Kidney (tissue), 13 donors: ENCODE measurements at regions not wholly inside any gene's neighbourhood (a gene's known extent, or its start where the extent isn't known, plus 50 kb on each side); places are given as distances from the start of the nearest gene placed in this dataset.

Experiments
- DNase-seq, 5 donors: peaks; one replicate each; pipeline ENCODE4 v3.0.0-alpha.2; 2013 to 2020
- FAIRE-seq: peaks from 2 replicates; lab custom pipeline; 2012; peaks lifted over from hg19 to GRCh38; lab: Jason Lieb, UNC
- H3K27ac ChIP-seq, 2 donors: one replicate each; pipeline ENCODE4 v1.7.0; 2013; ENCODE audit warnings: low read depth in 2 of 2, low read length in 2 of 2, inconsistent platforms in 1 of 2
- H3K27me3 ChIP-seq: one replicate; pipeline ENCODE4 v1.7.1; 2013; ENCODE audit warnings: low read length, inconsistent platforms; ENCODE audit not compliant: control insufficient read depth, insufficient read depth
- H3K36me3 ChIP-seq, 3 donors: one replicate each; pipeline versions ENCODE4 v1.7.0 to v1.7.1; 2013; ENCODE audit warnings: low read length in 3 of 3, control low read depth in 1 of 3, inconsistent platforms in 1 of 3; ENCODE audit not compliant: insufficient read depth in 3 of 3, control insufficient read depth in 2 of 3
- H3K4me1 ChIP-seq, 3 donors: one replicate each; pipeline versions ENCODE4 v1.7.0 to v1.7.1; 2013; ENCODE audit warnings: low read length in 3 of 3, inconsistent platforms in 1 of 3, low read depth in 1 of 3; ENCODE audit not compliant: control insufficient read depth in 2 of 3, insufficient read depth in 2 of 3
- H3K4me3 ChIP-seq, 3 donors: one replicate each; pipeline versions ENCODE4 v1.7.0 to v1.8.1; 2013; ENCODE audit warnings: low read length in 3 of 3, control low read depth in 1 of 3, inconsistent platforms in 1 of 3
- H3K9ac ChIP-seq, 3 donors: one replicate each; pipeline versions ENCODE4 v1.7.0 to v1.7.1; 2013; ENCODE audit warnings: low read length in 3 of 3, control low read depth in 1 of 3, inconsistent platforms in 1 of 3
- H3K9me3 ChIP-seq, 3 donors: one replicate each; pipeline versions ENCODE4 v1.7.0 to v1.7.1; 2013; ENCODE audit warnings: low read length in 3 of 3, control low read depth in 1 of 3, inconsistent platforms in 1 of 3; ENCODE audit not compliant: control insufficient read depth in 2 of 3, insufficient read depth in 1 of 3
- CTCF ChIP-seq: IDR thresholded peaks from 3 replicates; pipeline ENCODE4 v1.5.1; 2012; ENCODE audit warnings: mild to moderate bottlenecking, moderate library complexity, borderline replicate concordance; ENCODE audit not compliant: insufficient read depth; ENCODE audit errors: extremely low read depth
- intact Hi-C: fragments of 100-400 bp; cut with DNase I; formaldehyde crosslinking; loops from one replicate; pipeline ENCODE4 v1.11.1; 2022
- donor health status: control.
- donor health status: control.
- donor health status: control.
- donor health status: control.
- donor health status: control.
- donor health status: DM: yes; HTN: yes; CAD: no.
- donor health status: Normal renal cell carcinoma (clear cell type).

- Histone ChIP-seq H3K27ac (no peak overlapping the region), H3K9me3 (no peaks in the 10 kb centered on the region), H3K36me3 (no peaks in the 10 kb centered on the region), H3K4me3 (no peak overlapping the region), H3K27me3 (no peaks in the 10 kb centered on the region), H3K9ac (no peak overlapping the region), H3K4me1 (no peaks in the 10 kb centered on the region)
- no peak for TF ChIP-seq CTCF
- DNase-seq = no peak
- FAIRE-seq = no peak
- intact Hi-C loops = no loop called here
Observed at GRCh38 chr7:52413051-52413450, 622.4 kb upstream of the POM121L12 start.

GRCh38 chr7:52410032-52410431 lies 625.4 kb upstream of the POM121L12 start:
- intact Hi-C loops = no loop called here
- Histone ChIP-seq H3K9me3 (no peaks in the 10 kb centered on the region), H3K27ac (no peak overlapping the region), H3K4me1 (no peaks in the 10 kb centered on the region), H3K4me3 (no peak overlapping the region), H3K36me3 (no peaks in the 10 kb centered on the region), H3K27me3 (no peaks in the 10 kb centered on the region), H3K9ac (no peak overlapping the region)
- DNase-seq (no peak), FAIRE-seq (no peak)
- no peak for TF ChIP-seq CTCF

- DNase-seq (no peak), FAIRE-seq (no peak)
- no peak for TF ChIP-seq CTCF
- Histone ChIP-seq H3K27me3 (no peaks in the 10 kb centered on the region), H3K36me3 (no peaks in the 10 kb centered on the region), H3K27ac (no peak overlapping the region), H3K9ac (no peak overlapping the region), H3K9me3 (no peaks in the 10 kb centered on the region), H3K4me3 (no peak overlapping the region), H3K4me1 (no peaks in the 10 kb centered on the region)
- intact Hi-C loops = no loop called here
Observed at GRCh38 chr7:52406808-52407207, 628.6 kb upstream of the POM121L12 start.

GRCh38 chr7:52382731-52383130 lies 652.7 kb upstream of the POM121L12 start:
- no peaks in the 10 kb centered on the region for H3K27me3 ChIP-seq
- no peak overlapping the region for H3K9ac ChIP-seq
- DNase-seq (no peak), FAIRE-seq (no peak)
- no peaks in the 10 kb centered on the region for H3K36me3 ChIP-seq
- no peak overlapping the region for H3K27ac ChIP-seq
- peaks cover 0 to 4% (median 0%) of the 10 kb centered on the region in 3 donors for H3K9me3 ChIP-seq
- no peak overlapping the region for H3K4me3 ChIP-seq
- intact Hi-C loops = no loop called here
- TF ChIP-seq CTCF = no peak
- no peaks in the 10 kb centered on the region for H3K4me1 ChIP-seq
